ENCODE measurements at regions not wholly inside any gene's neighbourhood (a gene's known extent, or its start where the extent isn't known, plus 50 kb on each side); places are given as distances from the start of the nearest gene placed in this dataset.

DNA sequence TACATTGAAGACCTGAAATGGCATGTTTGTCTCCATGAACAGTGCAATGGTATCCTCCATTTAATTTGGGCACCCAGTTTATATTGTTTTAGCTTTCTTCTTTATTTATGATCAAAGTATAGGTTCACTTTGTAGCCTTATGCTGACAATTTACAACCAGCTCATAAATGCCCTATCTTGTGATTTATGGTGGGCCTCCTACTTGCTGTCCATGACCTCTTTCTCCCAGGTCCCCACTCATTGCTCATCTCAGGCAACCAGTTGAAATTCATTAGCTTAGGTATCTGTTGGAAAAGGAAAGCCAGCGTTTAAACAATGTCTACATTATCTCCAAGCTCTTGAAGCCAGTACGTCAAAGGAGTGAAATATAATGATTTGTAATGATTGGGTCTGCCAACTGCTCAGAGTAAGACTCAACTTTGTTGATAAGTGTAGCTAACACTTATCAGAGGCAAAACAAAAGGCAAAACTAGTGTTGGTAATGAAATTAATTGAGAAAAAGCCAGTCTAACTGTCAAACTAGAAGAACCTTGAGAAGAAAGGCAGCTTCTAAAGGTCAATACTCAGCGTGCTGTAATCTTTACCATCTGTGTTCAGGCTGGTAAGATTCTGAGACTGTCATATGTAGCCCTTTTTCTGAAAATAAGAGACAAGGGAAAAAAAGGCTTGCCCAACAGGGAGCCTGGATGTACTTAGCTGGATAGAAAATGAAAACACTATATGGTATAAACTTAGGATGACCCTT is 695.9 kb downstream of the EPHA4 start:
- H3K27me3 ChIP-seq (ENCODE audit: control insufficient read depth, insufficient read depth, low read length) = no peaks in the 10 kb centered on the region
- H3K9ac ChIP-seq (ENCODE audit: low read depth, low read length) = no peak overlapping the region

DNA sequence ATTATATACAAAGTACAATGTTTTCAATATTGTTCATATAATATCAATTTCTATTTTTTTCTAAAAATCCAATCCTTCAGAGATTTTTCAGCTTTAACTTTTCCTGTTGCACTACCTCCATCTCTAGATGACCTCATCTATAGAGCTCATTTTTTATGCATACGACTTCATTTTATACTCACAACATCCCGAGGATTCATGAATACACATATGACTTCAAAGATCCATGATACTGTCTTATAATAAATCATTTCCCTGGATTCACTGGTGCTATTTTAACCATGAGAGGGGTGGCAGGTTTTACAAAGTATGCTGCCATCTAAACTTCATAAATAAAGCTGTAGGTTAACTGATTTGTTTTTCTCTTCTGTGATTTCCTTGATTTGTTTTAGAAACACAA is 694.6 kb downstream of the EPHA4 start:
- Histone ChIP-seq H3K9ac (ENCODE audit: low read depth, low read length) (no peak overlapping the region), H3K9me3 (ENCODE audit: control insufficient read depth, insufficient read depth, low read length) (no peaks in the 10 kb centered on the region), H3K36me3 (ENCODE audit: control insufficient read depth, insufficient read depth, low read length) (no peaks in the 10 kb centered on the region), H3K27me3 (ENCODE audit: control insufficient read depth, insufficient read depth, low read length) (no peaks in the 10 kb centered on the region), H3K4me1 (ENCODE audit: control insufficient read depth, insufficient read depth, low read length) (no peaks in the 10 kb centered on the region), H3K4me3 (ENCODE audit: low read depth, low read length) (no peak overlapping the region), H3K27ac (ENCODE audit: low read depth, low read length) (no peak overlapping the region)

More for the DNA sequence above, 695.9 kb downstream of the EPHA4 start:
- no peak overlapping the region for H3K27ac ChIP-seq (ENCODE audit: low read depth, low read length)
- no peaks in the 10 kb centered on the region for H3K4me1 ChIP-seq (ENCODE audit: control insufficient read depth, insufficient read depth, low read length)
- no peaks in the 10 kb centered on the region for H3K36me3 ChIP-seq (ENCODE audit: control insufficient read depth, insufficient read depth, low read length)
- H3K9me3 ChIP-seq (ENCODE audit: control insufficient read depth, insufficient read depth, low read length) = no peaks in the 10 kb centered on the region
- no peak overlapping the region for H3K4me3 ChIP-seq (ENCODE audit: low read depth, low read length)

DNA sequence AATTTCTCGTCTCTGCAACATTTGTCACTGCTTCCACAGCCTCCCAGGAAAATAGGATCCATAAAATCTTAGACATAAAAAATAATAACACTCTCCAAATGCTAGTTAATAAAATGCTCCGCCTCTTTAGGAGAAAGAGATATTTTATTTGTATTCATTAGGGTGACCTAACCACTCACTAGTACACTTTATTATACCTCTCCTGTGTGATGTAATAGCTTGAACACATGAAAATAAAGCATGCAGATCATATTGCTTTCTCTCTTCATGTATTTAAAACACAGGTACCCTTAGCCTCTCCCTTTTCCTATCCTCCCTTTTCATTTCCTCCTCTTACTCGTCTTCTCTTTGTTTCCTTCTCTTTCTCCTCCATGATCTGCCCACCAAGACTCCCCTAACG is 694.2 kb downstream of the EPHA4 start:
- Histone ChIP-seq H3K4me1 (ENCODE audit: control insufficient read depth, insufficient read depth, low read length) (no peaks in the 10 kb centered on the region), H3K9ac (ENCODE audit: low read depth, low read length) (no peak overlapping the region), H3K27me3 (ENCODE audit: control insufficient read depth, insufficient read depth, low read length) (no peaks in the 10 kb centered on the region), H3K27ac (ENCODE audit: low read depth, low read length) (no peak overlapping the region), H3K4me3 (ENCODE audit: low read depth, low read length) (no peak overlapping the region), H3K9me3 (ENCODE audit: control insufficient read depth, insufficient read depth, low read length) (no peaks in the 10 kb centered on the region), H3K36me3 (ENCODE audit: control insufficient read depth, insufficient read depth, low read length) (no peaks in the 10 kb centered on the region)

DNA sequence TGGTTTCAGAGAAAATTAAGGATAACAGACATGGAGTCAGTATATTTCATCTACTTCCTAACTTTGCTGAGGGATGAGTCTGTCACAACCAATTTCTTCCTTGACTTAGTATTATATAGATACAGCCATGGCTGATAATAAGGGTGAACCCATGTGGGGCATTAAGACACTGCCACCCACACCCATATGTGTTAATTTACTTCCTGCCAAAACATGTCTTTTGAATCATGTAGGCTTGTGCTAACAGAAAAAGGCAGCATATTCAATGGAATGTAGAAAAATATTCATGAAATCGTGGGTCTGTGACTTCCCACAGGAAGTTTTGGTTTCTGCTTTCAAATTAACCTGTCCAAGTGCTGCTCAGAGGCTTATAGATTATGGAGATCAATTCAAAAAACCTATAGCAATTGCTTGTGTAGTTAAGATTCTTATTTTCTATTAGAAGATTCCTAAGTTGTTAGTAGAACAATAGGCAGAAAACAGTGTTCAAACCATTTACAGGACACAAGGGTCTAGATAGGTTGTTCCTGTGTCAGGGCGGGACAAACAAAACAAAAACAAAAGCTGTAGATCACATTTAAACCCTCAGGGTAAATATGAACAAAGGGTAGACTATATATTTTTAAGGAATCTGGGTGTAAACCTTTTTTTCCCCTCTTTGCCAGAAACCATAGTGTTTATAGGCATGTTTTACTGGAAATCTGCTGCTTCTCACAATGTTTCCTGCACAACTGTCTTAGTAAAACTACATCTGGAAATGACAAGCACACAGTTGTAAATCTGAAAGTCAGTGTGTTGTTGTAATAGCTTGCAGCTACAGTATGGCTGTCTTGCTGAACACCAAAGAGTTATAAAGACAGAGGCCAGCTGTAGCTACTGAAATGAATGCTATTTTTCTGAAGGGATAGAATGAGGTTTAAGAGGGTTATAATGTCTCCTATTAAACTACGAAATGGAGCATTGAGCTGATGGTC is 691.2 kb downstream of the EPHA4 start:
- Histone ChIP-seq H3K4me1 (ENCODE audit: control insufficient read depth, insufficient read depth, low read length) (no peaks in the 10 kb centered on the region), H3K4me3 (ENCODE audit: low read depth, low read length) (no peak overlapping the region), H3K9ac (ENCODE audit: low read depth, low read length) (no peak overlapping the region), H3K27ac (ENCODE audit: low read depth, low read length) (no peak overlapping the region), H3K9me3 (ENCODE audit: control insufficient read depth, insufficient read depth, low read length) (no peaks in the 10 kb centered on the region), H3K36me3 (ENCODE audit: control insufficient read depth, insufficient read depth, low read length) (no peaks in the 10 kb centered on the region), H3K27me3 (ENCODE audit: control insufficient read depth, insufficient read depth, low read length) (no peaks in the 10 kb centered on the region)

DNA sequence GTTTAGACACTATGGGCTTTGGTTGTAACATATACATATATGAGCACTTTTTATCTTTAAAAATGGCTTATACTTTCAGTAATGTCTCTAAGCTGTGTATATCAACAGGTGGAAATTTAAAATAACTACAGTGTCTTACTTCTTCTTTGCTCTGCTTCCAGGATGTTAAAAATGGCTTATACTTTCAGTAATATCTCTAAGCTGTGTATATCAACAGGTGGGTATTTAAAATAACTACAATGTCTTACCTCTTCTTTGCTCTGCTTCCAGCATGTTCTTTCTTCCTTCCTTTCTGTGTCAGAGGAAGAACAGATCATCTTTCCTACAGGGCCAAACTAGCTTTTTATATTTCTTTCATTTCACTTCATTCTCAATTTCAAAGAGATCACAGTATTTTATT is 689.6 kb downstream of the EPHA4 start:
- H3K9ac ChIP-seq (ENCODE audit: low read depth, low read length) = no peak overlapping the region
- no peak overlapping the region for H3K4me3 ChIP-seq (ENCODE audit: low read depth, low read length)
- no peaks in the 10 kb centered on the region for H3K9me3 ChIP-seq (ENCODE audit: control insufficient read depth, insufficient read depth, low read length)
- no peaks in the 10 kb centered on the region for H3K36me3 ChIP-seq (ENCODE audit: control insufficient read depth, insufficient read depth, low read length)
- H3K27me3 ChIP-seq (ENCODE audit: control insufficient read depth, insufficient read depth, low read length) = no peaks in the 10 kb centered on the region
- H3K27ac ChIP-seq (ENCODE audit: low read depth, low read length) = no peak overlapping the region
- peaks cover 13% of the 10 kb centered on the region for H3K4me1 ChIP-seq (ENCODE audit: control insufficient read depth, insufficient read depth, low read length)

DNA sequence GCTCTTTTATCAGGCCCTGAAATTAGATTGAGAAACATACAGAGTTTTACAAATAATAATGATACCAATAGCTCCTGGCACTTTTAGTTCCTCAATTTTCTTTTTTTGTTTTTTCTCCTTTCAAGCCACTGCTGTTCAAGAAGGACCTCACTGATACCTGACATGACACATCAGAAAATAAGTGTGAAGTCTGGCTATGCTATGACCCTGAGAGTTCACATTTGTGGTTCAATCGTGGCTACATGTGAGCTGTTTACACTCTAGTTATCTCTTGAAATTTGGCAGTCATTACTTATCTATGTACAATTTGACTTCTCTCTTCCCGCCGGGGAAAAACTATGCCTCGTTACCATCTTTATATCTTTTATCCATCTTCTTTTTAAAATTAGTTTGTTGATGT is 686.5 kb downstream of the EPHA4 start:
- Histone ChIP-seq H3K4me1 (ENCODE audit: control insufficient read depth, insufficient read depth, low read length) (peaks cover 30% of the 10 kb centered on the region), H3K27ac (ENCODE audit: low read depth, low read length) (no peak overlapping the region), H3K4me3 (ENCODE audit: low read depth, low read length) (no peak overlapping the region), H3K36me3 (ENCODE audit: control insufficient read depth, insufficient read depth, low read length) (no peaks in the 10 kb centered on the region), H3K27me3 (ENCODE audit: control insufficient read depth, insufficient read depth, low read length) (no peaks in the 10 kb centered on the region), H3K9ac (ENCODE audit: low read depth, low read length) (no peak overlapping the region), H3K9me3 (ENCODE audit: control insufficient read depth, insufficient read depth, low read length) (no peaks in the 10 kb centered on the region)

DNA sequence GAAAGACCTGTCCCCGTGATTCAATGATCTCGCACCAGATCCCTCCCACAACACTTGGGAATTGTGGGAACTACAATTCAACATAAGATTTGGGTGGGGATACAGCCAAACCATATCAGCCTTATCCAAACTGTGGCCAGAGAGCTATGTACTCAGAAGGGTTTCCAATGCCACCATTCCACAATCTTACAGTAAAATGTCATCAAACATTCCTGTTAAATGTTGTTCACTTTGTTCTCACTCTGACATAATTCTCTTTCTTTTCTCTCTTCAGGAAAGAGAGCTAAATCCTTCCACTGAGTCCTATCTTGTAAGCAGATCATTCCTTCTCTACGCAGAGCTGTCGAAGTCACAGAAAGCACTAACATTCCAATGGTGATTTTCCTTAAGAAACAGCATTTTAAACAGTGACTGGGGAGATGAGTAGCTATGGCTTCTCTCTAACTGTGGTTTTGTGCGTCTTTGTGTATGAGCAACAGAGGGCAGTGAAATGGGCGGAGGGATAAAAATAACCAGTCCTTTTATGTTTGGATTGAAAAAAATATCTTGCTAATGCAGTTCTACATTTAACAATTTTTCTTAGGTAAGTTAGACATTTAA is 684.7 kb downstream of the EPHA4 start:
- Histone ChIP-seq H3K27me3 (ENCODE audit: control insufficient read depth, insufficient read depth, low read length) (no peaks in the 10 kb centered on the region), H3K27ac (ENCODE audit: low read depth, low read length) (no peak overlapping the region), H3K36me3 (ENCODE audit: control insufficient read depth, insufficient read depth, low read length) (no peaks in the 10 kb centered on the region), H3K9me3 (ENCODE audit: control insufficient read depth, insufficient read depth, low read length) (no peaks in the 10 kb centered on the region), H3K4me3 (ENCODE audit: low read depth, low read length) (no peak overlapping the region), H3K9ac (ENCODE audit: low read depth, low read length) (no peak overlapping the region), H3K4me1 (ENCODE audit: control insufficient read depth, insufficient read depth, low read length) (peaks cover 33% of the 10 kb centered on the region)

DNA sequence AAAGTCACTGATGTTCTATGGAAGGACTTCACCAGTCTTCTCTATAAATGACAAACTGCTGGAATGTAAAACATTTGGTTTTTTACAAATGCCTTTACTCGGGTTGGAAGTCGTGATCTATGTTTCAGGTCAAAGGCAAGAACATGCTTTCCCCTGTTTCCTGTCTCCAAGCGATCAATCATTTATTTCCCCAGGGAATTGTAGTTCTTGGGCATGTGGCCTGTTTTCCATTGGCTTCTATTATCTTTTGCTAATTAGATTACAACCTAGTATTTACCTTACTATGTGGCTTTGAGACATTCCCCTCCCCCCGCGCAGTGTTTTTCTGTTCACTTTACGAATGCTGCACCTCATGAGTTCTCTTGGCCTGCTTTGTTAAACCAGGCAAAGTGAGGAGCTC is 684.2 kb downstream of the EPHA4 start:
- Histone ChIP-seq H3K27ac (ENCODE audit: low read depth, low read length) (no peak overlapping the region), H3K36me3 (ENCODE audit: control insufficient read depth, insufficient read depth, low read length) (no peaks in the 10 kb centered on the region), H3K9me3 (ENCODE audit: control insufficient read depth, insufficient read depth, low read length) (no peaks in the 10 kb centered on the region), H3K9ac (ENCODE audit: low read depth, low read length) (no peak overlapping the region), H3K27me3 (ENCODE audit: control insufficient read depth, insufficient read depth, low read length) (no peaks in the 10 kb centered on the region), H3K4me1 (ENCODE audit: control insufficient read depth, insufficient read depth, low read length) (peaks cover 33% of the 10 kb centered on the region), H3K4me3 (ENCODE audit: low read depth, low read length) (no peak overlapping the region)

DNA sequence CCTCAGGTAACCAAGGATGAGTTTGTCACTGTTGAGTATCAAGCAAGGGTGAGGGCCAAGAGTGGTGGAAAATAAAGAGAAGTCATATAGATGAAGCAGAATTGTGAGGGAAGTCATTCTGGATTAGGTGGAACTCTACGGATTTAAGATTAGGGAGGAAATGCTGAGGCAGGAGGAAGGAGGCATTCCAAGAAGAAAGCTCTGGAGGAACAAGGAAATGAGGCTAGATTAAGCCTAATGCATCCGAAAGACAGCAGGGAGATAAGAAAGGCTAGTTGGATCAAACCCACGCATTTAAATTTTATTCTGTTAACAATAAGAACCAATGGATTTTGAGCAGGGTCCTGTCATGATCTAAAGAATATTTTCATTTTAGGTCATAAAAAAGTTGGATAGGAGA is 681.2 kb downstream of the EPHA4 start:
- Histone ChIP-seq H3K4me3 (ENCODE audit: low read depth, low read length) (no peak overlapping the region), H3K27me3 (ENCODE audit: control insufficient read depth, insufficient read depth, low read length) (no peaks in the 10 kb centered on the region), H3K9me3 (ENCODE audit: control insufficient read depth, insufficient read depth, low read length) (no peaks in the 10 kb centered on the region), H3K4me1 (ENCODE audit: control insufficient read depth, insufficient read depth, low read length) (peaks cover 33% of the 10 kb centered on the region), H3K27ac (ENCODE audit: low read depth, low read length) (no peak overlapping the region), H3K36me3 (ENCODE audit: control insufficient read depth, insufficient read depth, low read length) (no peaks in the 10 kb centered on the region), H3K9ac (ENCODE audit: low read depth, low read length) (no peak overlapping the region)

DNA sequence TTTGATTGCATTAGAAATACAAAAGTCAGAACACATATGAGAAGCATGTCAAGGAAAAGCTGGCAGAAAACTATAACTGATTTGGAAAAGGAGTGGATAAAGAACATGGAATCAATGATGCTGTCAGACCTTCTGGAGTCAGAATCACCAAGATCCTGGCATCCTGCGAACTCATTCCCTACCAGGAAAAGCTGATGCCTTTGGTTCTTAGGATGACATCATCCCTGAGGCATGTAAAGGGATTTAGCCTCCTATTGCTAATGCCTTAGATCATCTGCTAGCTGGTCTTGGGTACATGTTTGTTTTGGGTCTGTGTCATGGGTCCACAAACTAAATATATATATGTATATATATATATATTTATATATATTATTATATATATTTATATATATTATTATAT is 680.7 kb downstream of the EPHA4 start:
- H3K4me3 ChIP-seq (ENCODE audit: low read depth, low read length) = no peak overlapping the region
- no peak overlapping the region for H3K9ac ChIP-seq (ENCODE audit: low read depth, low read length)
- H3K27me3 ChIP-seq (ENCODE audit: control insufficient read depth, insufficient read depth, low read length) = no peaks in the 10 kb centered on the region
- no peak overlapping the region for H3K27ac ChIP-seq (ENCODE audit: low read depth, low read length)
- H3K4me1 ChIP-seq (ENCODE audit: control insufficient read depth, insufficient read depth, low read length) = peaks cover 30% of the 10 kb centered on the region
- no peaks in the 10 kb centered on the region for H3K36me3 ChIP-seq (ENCODE audit: control insufficient read depth, insufficient read depth, low read length)
- H3K9me3 ChIP-seq (ENCODE audit: control insufficient read depth, insufficient read depth, low read length) = no peaks in the 10 kb centered on the region

All from HUES48 (cell line).